Stimulated activated CD8-positive, alpha-beta memory T cell treated with anti-CD3 and anti-CD28 coated beads, Interleukin-4, amount 100 ng/mL, for 1 hour (primary cell): ENCODE measurements at regions not wholly inside any gene's neighbourhood (a gene's known extent, or its start where the extent isn't known, plus 50 kb on each side); places are given as distances from the start of the nearest gene placed in this dataset.

Experiments
- DNase-seq, 2 donors: peaks; one replicate each; pipeline ENCODE4 v3.0.0-alpha.2; 2020; ENCODE audit warnings: low read depth in 2 of 2, low spot score in 1 of 2

DNA sequence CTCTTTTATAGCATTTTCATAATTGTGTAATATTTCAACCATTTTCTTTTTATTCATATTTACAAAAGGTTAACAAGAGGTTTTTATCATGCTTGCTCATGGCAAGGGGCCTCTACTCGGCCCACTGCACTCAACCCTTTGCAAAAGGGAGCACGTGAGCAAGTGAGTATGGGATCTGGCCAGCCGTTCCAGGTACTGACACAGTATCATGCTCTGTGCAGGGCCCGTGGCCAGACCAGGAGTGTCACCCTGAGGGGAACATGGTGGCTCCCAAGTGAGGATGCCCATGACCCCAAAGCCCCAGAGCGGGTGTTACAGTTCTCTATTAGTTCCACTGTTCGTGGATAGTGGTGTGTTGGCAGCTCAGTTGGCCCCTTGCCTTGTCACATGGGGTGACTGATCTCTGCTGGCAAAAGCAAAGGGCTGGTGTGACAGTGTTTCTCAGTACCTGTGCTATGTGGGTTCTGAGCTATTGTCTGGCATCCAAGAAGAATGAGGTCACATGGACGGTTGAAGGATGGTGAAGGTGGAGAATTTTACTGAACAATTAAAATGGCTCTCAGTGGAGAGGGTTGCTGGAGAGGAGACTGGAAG lies 777.2 kb upstream of the ADAMTS5 start:
- no peak for DNase-seq

DNA sequence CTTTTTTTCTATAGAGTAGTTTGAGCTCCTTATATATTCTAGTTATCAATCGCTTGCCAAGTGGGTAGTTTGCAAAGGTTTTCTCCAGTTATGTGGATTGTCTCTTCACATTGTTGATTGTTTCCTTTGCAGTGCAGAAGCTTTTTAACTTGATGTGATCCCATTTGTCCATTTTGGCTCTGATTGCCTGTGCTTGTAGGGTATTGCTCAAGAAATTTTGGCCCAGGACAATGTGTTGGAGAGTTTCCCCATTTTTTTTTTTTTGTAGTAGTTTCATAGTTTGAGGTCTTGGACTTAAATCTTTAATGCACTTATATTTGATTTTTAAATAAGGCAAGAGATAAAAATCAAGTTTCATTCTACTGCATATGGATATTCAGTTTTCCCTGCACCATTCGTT lies 774.8 kb upstream of the ADAMTS5 start:
- no peak for DNase-seq

DNA sequence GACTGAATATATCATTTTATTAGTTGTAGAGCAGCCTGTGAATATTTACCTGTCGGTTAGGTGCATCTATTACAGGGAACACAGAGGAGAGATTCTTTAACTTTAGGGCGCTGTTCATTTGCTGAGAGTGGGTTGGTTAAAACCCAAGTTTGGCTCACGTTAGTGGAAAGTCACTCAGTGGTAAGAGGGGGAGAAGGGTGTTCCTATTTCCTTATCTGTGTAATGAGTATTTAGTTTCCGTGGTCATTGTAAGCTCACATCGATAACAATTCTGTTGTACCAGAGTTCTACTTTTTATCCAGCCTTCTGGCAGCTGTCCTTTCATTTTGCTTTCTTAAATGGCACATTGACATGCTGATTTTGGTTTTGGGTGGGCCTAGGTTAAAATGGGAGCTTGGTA lies 773.2 kb upstream of the ADAMTS5 start:
- no peak for DNase-seq

DNA sequence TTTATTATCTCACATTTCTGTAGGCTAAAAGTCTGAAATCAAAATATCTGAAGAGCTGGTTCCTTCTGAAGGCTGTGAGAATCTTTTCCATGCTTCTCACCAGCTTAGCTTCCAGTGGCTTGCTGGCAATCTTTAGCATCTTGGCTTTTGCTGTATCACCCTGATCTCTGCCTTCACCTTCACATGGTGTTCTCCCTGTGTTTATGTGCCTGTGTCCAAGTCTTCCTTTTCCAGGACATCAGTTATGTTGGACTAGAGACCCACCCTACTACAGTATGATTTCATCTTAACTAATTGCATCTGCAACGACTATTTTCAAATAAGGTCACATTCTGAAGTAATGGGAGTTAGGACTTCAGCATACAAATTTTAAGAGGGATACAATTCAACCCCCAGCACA lies 772.3 kb upstream of the ADAMTS5 start:
- no peak for DNase-seq

DNA sequence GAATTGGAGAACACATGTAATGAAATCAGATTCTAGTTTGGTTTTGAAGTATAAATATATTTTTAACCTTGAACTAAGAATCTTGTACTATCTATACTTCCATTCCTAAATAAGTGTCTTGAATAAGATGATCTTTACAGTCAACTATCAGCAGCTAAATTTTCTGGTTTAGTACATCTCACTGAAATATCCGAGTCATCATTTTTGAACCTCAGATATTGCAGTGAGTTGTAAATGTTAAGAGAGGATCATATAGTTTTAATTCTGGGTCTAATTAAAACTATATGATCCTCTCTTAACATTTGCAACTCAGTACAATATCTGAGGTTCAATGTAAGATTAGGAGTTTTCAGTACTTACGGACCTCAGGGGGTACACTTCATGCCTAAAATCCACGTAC lies 768.8 kb upstream of the ADAMTS5 start:
- DNase-seq = no peak

DNA sequence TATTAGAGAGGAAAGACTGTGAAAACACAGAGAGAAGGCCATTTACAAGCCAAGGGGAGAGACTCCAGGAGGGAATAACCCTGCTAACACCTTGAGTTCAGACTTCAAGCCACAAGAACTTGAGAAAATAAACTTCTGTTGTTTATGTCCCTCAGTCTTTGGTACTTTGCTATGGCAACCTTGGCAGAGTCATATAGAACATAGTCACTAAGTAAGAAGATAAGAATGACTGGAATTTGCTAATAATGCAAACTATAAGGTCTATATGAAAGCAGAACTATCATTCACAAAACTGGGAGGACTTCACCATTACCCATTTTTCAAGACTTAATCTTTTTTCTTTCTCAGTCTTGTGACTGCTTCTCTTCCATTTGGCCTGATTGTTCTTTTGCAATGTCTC lies 767.3 kb upstream of the ADAMTS5 start:
- no peak for DNase-seq

DNA sequence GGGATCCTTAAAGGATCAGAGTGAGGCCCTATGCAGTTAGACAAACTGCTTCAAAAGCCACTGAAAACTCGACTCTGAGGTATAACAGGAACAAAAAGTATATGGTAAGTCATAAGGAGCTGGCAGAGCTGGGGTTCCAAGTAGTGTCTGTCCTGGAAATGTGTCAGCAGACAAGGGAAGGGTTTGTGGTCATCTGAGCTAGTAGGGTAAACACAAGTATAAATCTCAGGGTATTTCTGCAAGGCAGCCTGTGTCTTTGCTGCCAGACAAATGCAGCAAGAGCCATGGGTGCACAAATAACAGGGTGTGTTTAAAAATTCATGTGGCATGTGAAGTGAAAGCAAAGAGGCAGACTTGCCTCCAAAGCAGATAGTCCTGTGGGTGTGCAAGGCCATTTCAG lies 759.0 kb upstream of the ADAMTS5 start:
- no peak for DNase-seq

DNA sequence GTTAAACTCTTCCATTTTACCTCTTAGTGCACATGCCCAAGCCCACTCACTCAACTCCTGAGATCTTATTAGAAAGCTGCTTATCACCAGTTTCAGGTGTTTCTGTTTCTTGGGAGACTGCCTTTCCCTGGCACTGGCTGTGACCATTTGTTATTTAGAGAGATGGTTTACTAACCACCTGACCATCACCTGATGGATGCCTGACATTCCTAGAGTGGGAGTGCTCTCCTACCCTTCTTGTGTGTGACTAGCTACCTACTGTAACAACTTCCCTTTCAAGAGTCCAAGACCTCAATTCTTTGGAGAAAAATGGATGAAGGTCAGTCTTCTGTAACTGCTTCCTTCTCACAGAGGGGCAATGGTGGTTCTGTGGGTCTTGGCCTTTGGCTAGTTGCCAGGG lies 755.2 kb upstream of the ADAMTS5 start:
- DNase-seq = no peak

DNA sequence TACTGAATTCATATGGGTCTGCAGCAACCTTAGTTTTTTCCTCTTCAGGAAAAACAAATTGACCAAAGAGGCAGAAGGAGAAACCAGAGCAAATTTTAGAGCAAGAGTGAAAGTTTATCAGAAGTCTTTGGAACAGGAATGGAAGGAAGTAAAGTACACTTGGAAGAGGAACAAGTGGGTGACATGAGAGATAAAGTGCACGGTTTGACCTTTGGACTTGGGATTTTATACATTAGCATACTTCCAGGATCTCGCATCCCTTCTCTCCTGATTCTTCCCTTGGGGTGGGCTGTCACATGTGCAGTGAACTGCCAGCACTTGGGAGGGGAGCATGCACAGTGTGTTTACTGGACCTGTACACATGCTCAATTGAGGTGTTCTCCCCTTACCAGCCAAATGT lies 754.8 kb upstream of the ADAMTS5 start:
- no peak for DNase-seq

DNA sequence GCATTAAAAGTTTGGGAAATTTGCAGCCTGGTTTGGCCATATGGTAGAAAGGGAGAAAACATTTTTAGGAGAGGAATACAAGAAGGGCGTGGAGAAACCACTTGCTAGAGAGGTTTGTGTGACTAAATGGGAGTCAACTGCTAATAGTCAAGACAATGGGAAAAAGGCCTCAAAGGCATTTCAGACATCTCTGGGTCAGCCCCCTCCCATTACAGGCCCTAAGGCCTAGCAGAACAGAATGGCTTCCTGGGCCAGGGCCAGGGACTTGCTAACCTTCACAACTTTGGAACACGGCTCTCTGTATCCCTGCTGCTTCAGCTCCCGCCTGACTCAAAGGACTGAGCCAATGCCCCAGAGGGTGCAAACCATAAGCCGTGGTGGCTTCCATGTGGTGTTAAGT lies 752.3 kb upstream of the ADAMTS5 start:
- no peak for DNase-seq

DNA sequence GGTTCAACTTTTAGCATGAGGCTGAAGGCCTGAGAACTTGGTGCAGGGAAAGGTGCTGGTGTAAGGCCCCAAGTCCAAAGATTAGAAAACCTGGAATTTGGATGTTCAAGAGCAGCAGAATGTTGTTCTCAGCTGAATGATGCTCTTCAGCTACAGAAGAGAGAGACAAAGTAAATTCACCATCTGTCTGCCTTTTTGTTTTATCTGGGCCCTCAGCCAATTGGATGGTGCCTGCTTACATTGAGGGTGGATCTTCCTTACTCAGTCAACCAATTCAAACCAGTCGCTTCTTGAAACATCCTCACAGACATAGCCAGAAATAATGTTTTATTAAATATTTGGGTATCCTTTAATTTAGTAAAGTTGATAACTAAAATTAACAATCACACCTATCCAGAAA lies 748.2 kb upstream of the ADAMTS5 start:
- DNase-seq = no peak

DNA sequence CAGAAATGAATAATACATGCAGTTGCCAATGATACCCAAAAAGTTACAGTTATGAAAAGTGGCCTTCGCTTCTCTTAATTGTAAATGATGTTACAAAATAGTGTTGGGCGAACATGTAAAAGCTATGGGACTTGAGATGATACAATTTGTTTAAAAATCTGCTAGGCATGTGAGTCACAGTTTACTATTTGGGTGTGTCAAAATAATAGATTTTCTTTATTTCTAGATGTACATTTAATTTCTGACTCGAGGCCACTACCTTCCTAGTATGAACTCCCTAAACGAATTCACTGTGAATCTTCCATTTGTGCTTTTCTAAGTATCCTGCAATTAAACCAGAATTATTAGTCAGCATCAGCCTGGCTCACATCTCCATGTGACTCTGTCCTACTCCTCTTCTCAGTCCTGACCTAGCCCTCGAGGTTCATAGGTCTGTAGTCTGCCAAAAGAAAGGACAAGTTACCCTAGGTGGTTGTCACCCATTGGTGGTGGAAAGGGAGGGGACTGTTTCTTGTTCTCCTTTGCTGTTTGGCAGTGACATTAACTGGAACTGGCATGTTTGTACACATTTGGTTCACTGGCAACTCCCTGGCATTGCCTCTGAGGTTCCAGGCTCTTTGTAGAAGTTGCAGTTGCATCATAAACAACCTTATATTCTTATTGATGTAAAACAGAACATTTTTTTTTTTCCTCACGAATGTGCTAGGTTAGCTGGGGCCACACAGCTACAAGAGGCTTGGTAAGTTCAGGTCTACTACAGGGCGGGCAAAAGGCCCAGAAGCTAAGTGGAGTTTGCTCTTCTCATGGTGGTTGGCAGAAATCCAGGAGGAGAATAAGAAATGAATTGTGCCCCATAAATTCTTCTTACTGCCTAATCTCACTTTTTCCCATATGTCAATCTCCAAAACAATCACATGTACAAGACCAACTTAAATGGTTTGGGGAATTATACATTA lies 746.5 kb upstream of the ADAMTS5 start:
- DNase-seq = no peak

DNA sequence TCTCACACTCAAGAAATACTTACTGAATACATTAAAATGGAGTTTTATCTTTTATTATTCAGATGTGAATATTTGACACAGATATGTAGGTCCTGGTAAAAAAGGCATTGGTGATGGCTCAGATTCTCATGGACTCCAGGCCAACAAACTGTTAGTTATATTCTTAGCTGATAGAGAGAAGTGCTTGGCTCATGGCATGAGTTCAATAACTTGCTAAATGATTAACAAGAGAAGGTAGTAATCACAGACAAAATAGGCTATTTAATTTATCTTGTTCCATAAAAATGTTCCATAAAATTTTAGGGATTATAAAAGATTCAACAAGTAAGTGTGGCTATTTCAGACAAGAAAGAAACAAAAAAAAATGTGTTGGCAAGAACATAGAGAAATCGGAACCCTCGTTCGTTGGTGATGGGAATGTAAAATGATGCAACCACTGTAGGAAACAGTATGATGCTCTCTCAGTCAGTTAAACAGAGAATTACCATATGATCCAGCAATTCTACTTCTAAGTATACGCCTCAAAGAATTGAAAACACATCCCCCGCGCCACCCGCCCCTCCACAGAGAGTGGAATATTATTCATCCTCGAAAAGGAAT lies 737.8 kb upstream of the ADAMTS5 start:
- no peak for DNase-seq

DNA sequence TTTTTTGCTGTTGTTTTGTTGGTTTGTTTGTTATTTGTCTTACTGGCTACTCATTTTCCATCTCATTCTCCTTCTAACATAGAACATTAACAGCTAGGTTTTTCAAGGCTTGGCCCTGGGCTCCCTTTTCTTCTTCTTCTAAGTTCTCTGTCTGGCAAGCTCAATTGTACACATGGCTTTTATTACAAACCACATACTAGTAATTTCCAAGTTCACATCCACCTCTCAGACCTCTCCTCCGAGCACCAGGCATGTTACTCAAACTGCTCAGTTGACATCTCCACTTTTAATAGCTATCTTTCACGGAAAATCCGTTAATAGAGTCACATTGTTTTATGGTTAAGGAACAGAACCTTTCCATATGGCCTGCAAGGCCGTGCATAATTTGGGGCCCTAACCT lies 736.9 kb upstream of the ADAMTS5 start:
- DNase-seq = no peak

DNA sequence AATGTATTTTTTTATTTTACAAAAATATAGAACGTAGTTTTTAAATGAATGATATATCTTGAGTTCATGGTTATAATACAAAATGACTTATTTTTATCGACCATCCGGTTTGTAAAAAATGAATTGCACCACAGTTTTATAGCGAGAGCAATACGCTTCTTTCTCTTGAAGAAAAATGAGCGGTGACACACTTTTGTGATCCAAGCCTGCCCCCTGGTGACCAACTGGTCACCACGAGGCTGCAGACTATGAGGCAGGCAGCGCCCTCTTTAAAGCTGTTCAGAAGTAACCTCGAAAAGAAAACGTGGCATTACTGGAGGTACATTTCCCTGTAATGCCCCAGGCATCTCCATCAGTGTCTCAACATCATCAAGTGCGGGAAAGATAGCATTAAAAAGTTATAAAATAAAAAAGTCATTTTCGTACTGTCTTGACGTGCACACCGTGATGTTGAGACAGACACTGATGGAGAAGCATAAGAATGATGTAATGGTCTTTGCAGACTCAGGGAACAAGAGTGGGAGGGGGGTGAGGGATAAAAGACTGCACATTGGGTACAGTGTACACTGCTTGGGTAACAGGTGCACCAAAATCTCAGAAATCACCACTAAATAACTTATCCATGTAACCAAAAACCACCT lies 734.2 kb upstream of the ADAMTS5 start:
- DNase-seq = peak in 1 of 2 donors; percentile 15

DNA sequence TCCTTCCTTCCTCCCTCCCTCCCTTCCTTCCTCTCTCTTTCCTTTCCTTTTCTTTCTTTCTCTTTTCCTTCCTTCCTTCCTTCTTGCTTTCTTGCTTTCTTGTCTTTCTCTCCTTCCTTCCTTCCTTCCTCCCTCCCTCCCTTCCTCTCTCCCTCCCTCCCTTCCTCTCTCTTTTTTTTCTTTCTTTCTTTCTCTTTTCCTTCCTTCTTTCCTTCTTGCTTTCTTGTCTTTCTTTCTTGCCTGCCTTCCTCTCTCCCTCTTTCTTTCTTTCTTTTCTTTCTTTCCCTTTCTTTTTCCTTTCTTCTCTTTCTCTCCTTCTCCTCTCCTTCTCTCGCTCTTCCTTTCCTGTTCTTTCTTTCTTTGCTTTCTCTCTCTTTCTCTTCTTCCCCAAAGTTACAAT lies 728.4 kb upstream of the ADAMTS5 start:
- DNase-seq = no peak

DNA sequence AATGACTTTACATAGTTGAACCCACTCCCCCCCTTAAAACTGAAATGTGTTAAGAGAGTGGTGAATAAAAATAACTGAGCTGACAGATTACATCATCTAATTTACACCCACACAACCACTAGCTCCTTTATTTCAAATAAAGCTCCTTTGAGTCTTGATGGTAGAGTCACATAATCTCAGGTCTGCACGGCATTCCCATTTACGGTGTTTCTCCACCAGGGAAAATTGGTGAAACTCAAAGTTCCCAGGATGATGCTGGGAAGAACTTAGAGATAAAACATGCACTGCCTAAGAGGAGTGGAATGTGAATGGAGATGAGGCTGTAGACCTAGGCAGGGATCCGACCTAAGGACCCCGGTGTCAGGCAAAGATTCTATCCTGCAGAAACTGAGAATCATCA lies 727.8 kb upstream of the ADAMTS5 start:
- no peak for DNase-seq

DNA sequence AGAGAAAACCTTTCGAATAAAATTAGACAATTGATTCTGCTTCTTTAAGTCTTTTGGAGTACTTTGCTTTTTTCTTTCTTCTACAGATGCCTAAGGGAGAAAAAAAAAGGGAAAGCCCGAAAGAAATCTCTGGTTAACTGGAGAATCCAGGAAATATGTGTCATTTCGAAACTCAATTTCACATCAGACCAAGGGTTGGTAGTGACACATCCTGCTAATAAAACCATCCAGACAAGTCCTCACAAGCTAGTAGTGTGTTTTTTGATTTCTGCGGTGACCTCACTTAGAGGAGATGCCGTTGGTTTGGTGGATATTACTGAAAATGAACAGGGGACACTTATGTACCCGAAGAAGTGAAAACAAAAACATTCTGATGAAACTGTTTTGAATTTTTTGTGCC lies 726.5 kb upstream of the ADAMTS5 start:
- DNase-seq = no peak

DNA sequence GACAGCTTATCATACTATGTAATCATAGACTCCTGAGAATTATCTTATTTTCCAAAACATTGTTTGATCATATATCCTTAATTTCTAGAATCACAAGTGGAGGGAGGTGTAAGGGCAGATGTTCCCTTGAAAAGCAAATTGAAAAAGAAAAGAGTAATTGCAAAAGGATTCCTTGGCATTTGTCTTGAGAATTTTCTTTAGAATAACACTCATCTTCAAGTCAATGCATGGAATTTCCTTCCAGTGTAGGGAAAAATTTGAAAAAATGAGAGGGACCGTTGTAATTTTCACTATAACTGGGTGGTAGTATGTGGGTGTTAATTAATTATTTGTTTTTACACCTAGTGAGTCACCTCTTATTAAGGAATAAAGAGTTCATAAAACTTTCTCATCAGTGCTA lies 724.6 kb upstream of the ADAMTS5 start:
- DNase-seq = no peak

DNA sequence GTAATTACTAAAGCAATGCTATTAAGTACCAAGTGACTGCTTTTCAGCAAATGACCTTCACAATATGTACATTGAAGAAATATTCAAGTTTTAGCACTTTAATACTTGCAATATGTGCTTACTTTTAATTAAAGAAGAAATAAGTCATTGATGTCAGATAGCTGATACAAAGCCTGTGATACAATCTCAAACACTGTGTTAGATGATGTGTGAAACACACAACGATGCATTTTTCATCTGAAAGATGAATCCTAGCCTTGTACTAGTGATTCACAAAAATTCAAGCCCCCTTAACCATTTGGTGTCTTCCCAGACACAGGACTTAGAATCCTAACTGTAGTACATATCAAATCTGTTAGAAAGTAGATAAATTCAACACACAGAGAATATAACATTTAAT lies 724.1 kb upstream of the ADAMTS5 start:
- DNase-seq = no peak

DNA sequence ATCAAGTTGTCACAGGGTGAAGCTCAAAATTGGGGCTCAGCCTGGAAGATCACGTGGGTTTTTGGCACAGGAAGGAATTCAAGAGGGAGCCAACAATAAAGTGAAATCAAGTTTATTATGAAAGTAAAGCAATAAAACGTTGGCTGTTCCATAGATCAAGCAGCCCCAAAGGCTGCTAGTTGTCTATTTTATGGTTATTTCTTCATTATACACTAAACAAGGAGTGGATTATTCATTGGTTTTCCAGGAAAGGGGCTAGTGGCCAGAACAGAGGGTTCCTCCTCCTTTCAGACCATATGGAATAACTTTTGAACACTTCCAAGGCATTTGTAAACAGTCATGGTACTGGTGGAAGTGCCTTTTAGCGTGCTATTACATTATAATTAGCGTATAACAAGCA lies 723.5 kb upstream of the ADAMTS5 start:
- DNase-seq = no peak

DNA sequence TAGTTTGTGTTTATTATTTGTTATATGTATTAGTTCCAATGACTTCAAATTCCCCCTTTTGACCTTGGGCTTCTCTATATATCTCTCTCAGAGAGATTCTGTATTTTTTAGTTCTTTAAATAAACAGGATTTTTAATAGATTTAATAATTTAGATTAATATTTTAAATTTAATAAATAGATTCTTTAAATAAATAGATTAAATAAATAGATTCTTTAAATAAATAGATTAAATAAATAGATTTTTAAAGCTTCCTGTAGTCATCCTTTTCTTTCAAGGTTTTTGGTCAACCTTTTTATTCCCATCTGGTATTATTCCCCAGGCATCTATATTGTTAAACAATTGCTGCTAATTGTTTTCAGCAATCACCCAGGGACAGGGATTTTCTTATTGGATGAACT lies 721.9 kb upstream of the ADAMTS5 start:
- no peak for DNase-seq
